Vagina (tissue), 2 donors: ENCODE measurements at regions not wholly inside any gene's neighbourhood (a gene's known extent, or its start where the extent isn't known, plus 50 kb on each side); places are given as distances from the start of the nearest gene placed in this dataset.
"Not testable (repeated sequence)": the region's sequence is repeated elsewhere in the genome, so short reads cannot be mapped to it uniquely, and the experiment has no call there.

ENCODE experiments used
- DNase-seq, 2 donors: peaks; one replicate each; pipeline ENCODE4 v3.0.0-alpha.2; 2017; ENCODE audit errors: extremely low spot score in 2 of 2
- H3K27ac ChIP-seq: fragments of 200-600 bp; sonication (generic); one replicate; pipeline ENCODE4 v1.5.1; 2019
- H3K27me3 ChIP-seq: fragments of 200-600 bp; sonication (generic); one replicate; pipeline ENCODE4 v1.5.1; 2019
- H3K36me3 ChIP-seq, 2 donors: fragments of 200-600 bp; sonication (generic); one replicate each; pipeline ENCODE4 v1.5.1; 2017 to 2019
- H3K4me1 ChIP-seq: fragments of 200-600 bp; sonication (generic); one replicate; pipeline ENCODE4 v1.5.1; 2019
- H3K4me3 ChIP-seq, 2 donors: fragments of 200-600 bp; sonication (generic); 1 replicate in 1 of 2; 2 replicates in 1 of 2; pipeline ENCODE4 v1.5.1; 2016 to 2019
- H3K9me3 ChIP-seq: fragments of 200-600 bp; sonication (generic); one replicate; pipeline ENCODE4 v1.5.1; 2019
- POLR2A ChIP-seq, 2 donors: fragments of 450-650 bp; IDR thresholded peaks; one replicate each; pipeline ENCODE4 v1.6.1; 2017; ENCODE audit warnings: antibody characterized with exemption in 2 of 2, mild to moderate bottlenecking in 2 of 2, moderate library complexity in 2 of 2
- POLR2AphosphoS5 ChIP-seq, 2 donors: sonication (generic); formaldehyde crosslinking; IDR thresholded peaks; one replicate each; pipeline ENCODE4 v1.9.0; 2017; ENCODE audit warnings: antibody characterized with exemption in 2 of 2, mild to moderate bottlenecking in 2 of 2, low read depth in 1 of 2; ENCODE audit not compliant: insufficient read depth in 1 of 2
- intact Hi-C: fragments of 100-400 bp; cut with DNase I; formaldehyde crosslinking; loops from one replicate; pipeline ENCODE4 v1.15.1; 2023
- TF ChIP-seq, protein P1 (sequence below), 3 experiments: fragments of 450-650 bp in 2 of 3; fragments of 200-600 bp in 1 of 3; sonication (generic) in 1 of 3; IDR thresholded peaks; one replicate each; pipeline ENCODE4 v1.5.1; 2017 to 2019; ENCODE audit warnings: antibody characterized with exemption in 3 of 3, mild to moderate bottlenecking in 2 of 3, moderate library complexity in 2 of 3

DNA sequence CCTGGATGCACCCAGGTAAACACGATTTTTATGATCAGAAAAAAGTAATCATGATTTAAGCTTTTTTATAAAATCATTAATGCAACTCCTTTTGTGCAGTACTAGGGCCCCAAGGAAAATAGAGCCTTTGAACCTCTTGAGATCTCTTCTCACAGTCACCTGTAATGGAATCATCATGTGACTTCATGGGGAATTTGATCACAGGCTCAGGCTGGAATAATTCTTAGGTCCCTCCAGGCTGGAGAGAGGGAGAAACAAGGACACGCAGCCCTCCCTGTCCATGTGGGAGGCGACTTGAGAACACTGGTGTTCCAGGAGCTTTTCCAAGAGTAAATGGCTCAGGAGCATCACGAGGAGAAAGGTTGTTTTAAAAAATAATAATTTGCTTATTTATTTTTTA is 156.1 kb downstream of the NUFIP1 start:
- no peak for DNase-seq
- intact Hi-C loops = no loop called here
- no peaks in the 10 kb centered on the region for H3K27me3 ChIP-seq

DNA sequence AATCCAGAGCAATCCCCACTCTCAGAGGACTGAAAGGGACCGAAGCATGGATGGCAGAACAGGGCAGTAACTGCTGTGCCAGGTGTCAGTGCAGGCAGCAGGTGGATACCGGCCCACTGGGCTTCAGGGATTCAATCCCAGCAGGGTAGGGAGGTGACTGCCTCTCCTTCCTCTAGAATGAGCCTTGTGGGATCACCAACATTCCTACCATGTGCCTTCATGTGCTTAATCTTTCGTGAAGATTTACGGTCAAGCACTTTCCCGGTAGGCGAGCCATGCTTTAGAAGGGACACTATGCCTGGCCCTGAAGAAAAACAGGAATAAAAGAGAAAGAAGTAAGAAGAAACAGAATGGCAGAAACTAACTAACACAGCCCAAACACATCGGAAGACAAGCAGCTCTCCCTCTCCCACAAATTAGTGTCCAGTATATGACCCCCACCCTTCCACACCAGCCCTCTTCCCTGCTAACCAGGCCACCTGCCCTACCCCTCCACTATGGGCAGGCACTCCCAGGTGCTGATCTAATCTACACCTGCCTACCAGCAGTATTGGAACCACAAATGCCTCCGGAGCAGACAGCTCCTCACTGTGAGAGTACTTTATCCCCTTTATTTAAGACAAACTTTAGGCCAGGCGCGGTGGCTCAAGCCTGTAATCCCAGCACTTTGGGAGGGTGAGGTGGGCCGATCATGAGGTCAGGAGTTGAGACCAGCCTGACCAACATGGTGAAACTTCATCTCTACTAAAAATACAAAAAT is 162.5 kb downstream of the NUFIP1 start:
- H3K4me1 ChIP-seq = no peaks in the 10 kb centered on the region
- TF ChIP-seq, protein P1, sequence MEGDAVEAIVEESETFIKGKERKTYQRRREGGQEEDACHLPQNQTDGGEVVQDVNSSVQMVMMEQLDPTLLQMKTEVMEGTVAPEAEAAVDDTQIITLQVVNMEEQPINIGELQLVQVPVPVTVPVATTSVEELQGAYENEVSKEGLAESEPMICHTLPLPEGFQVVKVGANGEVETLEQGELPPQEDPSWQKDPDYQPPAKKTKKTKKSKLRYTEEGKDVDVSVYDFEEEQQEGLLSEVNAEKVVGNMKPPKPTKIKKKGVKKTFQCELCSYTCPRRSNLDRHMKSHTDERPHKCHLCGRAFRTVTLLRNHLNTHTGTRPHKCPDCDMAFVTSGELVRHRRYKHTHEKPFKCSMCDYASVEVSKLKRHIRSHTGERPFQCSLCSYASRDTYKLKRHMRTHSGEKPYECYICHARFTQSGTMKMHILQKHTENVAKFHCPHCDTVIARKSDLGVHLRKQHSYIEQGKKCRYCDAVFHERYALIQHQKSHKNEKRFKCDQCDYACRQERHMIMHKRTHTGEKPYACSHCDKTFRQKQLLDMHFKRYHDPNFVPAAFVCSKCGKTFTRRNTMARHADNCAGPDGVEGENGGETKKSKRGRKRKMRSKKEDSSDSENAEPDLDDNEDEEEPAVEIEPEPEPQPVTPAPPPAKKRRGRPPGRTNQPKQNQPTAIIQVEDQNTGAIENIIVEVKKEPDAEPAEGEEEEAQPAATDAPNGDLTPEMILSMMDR (IDR thresholded peaks at IDR 0.05) = no peak
- TF ChIP-seq POLR2AphosphoS5 (IDR thresholded peaks at IDR 0.05; ENCODE audit: insufficient read depth in 1 of 2, low read depth in 1 of 2) = no peak
- TF ChIP-seq POLR2A (IDR thresholded peaks at IDR 0.05) = no peak
- no peaks in the 10 kb centered on the region for H3K36me3 ChIP-seq
- intact Hi-C loops = no loop called here
- no peaks in the 10 kb centered on the region for H3K9me3 ChIP-seq
- H3K27ac ChIP-seq = no peak overlapping the region
- H3K27me3 ChIP-seq = no peaks in the 10 kb centered on the region
- no peak overlapping the region for H3K4me3 ChIP-seq
- DNase-seq = no peak

More for the DNA sequence above, 156.1 kb downstream of the NUFIP1 start:
- no peak overlapping the region for H3K27ac ChIP-seq
- TF ChIP-seq POLR2AphosphoS5 (IDR thresholded peaks at IDR 0.05; ENCODE audit: insufficient read depth in 1 of 2, low read depth in 1 of 2) (no peak), POLR2A (IDR thresholded peaks at IDR 0.05) (no peak)
- TF ChIP-seq, protein P1 (IDR thresholded peaks at IDR 0.05) = no peak
- H3K4me1 ChIP-seq = no peaks in the 10 kb centered on the region
- no peaks in the 10 kb centered on the region for H3K36me3 ChIP-seq
- H3K9me3 ChIP-seq = no peaks in the 10 kb centered on the region
- H3K4me3 ChIP-seq = no peak overlapping the region

DNA sequence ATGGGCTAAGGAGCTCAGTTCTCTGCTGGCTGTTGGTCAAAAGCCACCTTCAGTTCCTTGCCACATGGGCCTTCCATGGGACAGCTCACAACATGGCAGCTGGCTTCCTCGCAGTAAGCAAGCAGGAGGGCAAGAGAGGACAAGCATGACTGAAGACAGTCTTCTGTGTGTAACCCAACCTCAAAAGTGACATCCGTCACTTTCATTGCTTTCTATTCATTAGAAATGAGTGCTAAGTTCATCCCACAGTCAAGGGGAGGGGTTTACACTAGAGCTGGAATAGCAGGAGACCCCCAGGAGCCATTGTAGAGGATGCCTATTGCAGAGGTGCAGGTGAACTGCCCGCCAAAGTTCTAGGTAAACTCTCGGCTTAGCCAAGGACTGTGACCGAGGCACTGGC is 163.3 kb downstream of the NUFIP1 start:
- no peaks in the 10 kb centered on the region for H3K4me1 ChIP-seq
- no peaks in the 10 kb centered on the region for H3K36me3 ChIP-seq
- no peak for DNase-seq
- no peaks in the 10 kb centered on the region for H3K27me3 ChIP-seq
- no peaks in the 10 kb centered on the region for H3K9me3 ChIP-seq
- H3K4me3 ChIP-seq = no peak overlapping the region
- intact Hi-C loops = no loop called here
- TF ChIP-seq POLR2A (IDR thresholded peaks at IDR 0.05) (no peak), POLR2AphosphoS5 (IDR thresholded peaks at IDR 0.05; ENCODE audit: insufficient read depth in 1 of 2, low read depth in 1 of 2) (no peak)
- TF ChIP-seq, protein P1 (IDR thresholded peaks at IDR 0.05) = no peak
- no peak overlapping the region for H3K27ac ChIP-seq

DNA sequence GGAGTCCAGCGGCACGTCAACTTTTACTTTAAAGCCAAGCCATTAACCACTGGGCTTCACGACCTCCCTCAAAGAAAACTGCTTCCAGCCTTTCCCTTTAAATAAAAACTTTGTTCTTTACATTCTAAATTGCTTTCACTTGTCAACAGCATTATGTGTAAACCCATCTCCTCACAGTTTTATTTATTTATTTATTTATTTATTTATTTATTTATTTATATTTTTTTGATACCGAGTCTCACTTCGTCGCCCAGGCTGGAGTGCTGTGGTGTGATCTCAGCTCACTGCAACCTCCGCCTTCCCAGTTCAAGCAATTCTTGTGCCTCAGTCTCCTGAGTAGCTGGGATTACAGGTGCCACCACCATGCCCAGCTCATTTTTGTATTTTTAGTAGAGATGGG is 165.7 kb downstream of the NUFIP1 start:
- intact Hi-C loops, H3K4me1 ChIP-seq, H3K27ac ChIP-seq, DNase-seq, H3K36me3 ChIP-seq, H3K4me3 ChIP-seq, H3K9me3 ChIP-seq, H3K27me3 ChIP-seq: not testable (repeated sequence)

DNA sequence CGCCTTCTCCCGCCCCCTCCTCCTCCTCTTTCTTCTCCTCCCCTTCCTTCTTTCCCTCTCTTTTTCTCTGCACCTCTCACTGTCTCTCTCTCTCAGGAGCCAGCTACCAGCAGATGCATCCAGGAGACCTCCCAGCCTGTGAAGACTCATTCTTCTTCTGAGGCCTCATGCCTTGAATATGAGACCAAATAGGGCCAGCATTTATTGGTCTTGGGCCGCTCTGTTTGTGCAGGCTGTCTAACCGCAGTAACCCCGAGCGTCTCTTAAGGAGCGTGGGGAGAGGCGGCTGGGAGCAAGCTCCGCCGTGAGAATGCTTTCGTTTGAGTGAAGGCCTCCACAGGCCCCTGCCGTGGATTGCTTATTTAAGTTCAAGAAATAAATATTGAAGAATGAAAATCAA is 167.0 kb downstream of the NUFIP1 start:
- TF ChIP-seq, protein P1 (IDR thresholded peaks at IDR 0.05) = no peak
- TF ChIP-seq POLR2A (IDR thresholded peaks at IDR 0.05) = no peak
- no peak for TF ChIP-seq POLR2AphosphoS5 (IDR thresholded peaks at IDR 0.05; ENCODE audit: insufficient read depth in 1 of 2, low read depth in 1 of 2)
- H3K27ac ChIP-seq = no peak overlapping the region
- no peaks in the 10 kb centered on the region for H3K4me1 ChIP-seq
- no peak overlapping the region for H3K4me3 ChIP-seq
- intact Hi-C loops = no loop called here
- no peak for DNase-seq
- no peaks in the 10 kb centered on the region for H3K36me3 ChIP-seq
- H3K9me3 ChIP-seq = no peaks in the 10 kb centered on the region
- H3K27me3 ChIP-seq = no peaks in the 10 kb centered on the region
